SK-N-MC (cell line): ENCODE measurements at regions not wholly inside any gene's neighbourhood (a gene's known extent, or its start where the extent isn't known, plus 50 kb on each side); places are given as distances from the start of the nearest gene placed in this dataset.

Source experiments
- EZH2 ChIP-seq: fragments of 200-600 bp; sonication (generic); IDR thresholded peaks from one replicate; pipeline ENCODE4 v1.6.1; 2017; ENCODE audit warnings: antibody characterized with exemption
- FOXP2 ChIP-seq: optimal IDR thresholded peaks from 2 replicates; pipeline ENCODE3; 2011; ENCODE audit warnings: mild to moderate bottlenecking, moderate library complexity; ENCODE audit not compliant: insufficient read depth; ENCODE audit errors: extremely low read length, control extremely low read depth

DNA sequence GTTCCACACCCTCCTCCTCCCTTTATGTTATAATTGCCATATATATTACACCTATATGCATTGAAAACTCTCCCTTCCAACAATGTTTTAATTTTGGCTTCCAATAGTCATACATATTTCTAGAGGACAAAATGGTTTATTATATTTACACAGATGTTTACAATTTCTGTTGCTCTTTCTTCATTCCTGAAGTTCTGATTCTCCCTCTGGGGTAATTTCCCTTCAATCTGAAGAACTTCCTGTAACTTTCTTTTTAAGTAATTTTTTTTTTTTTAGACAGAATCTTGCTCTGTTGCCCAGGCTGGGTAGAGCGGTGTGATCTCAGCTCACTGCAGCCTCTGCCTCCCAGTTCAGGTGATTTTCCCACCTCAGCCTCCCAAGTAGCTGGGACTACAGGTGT is 173.0 kb upstream of the MAP1B start:
- no peak for TF ChIP-seq EZH2
- no peak for TF ChIP-seq FOXP2
